HEK293 (cell line): ENCODE measurements at regions not wholly inside any gene's neighbourhood (a gene's known extent, or its start where the extent isn't known, plus 50 kb on each side); places are given as distances from the start of the nearest gene placed in this dataset.

Source experiments
- CTCF ChIA-PET: fragments of 350-600 bp; formaldehyde crosslinking; extraction: SDS; loops from one replicate; lab custom pipeline; 2021; ENCODE audit warnings: antibody characterized with exemption; lab: Yijun Ruan, JAX
- POLR2A ChIA-PET: fragments of 300-600 bp; formaldehyde crosslinking; extraction: SDS; loops from one replicate; lab custom pipeline; 2020; ENCODE audit warnings: antibody characterized with exemption, inconsistent platforms; lab: Yijun Ruan, JAX
- H3K27ac ChIP-seq: fragments of 200-500 bp; sonication (Bioruptor generic); 2 replicates; pipeline ENCODE4 v1.5.1; 2014; ENCODE audit warnings: low read depth, low read length, control low read depth, inconsistent platforms; ENCODE audit errors: extremely low read depth
- H3K36me3 ChIP-seq, 2 experiments: fragments of 200-500 bp in 1 of 2; sonication (Bioruptor generic) in 1 of 2; 1 replicate in 1 of 2; 2 replicates in 1 of 2; pipeline ENCODE4 v1.5.1; 2014 to 2017; ENCODE audit warnings: inconsistent platforms in 2 of 2, low read length in 2 of 2; ENCODE audit not compliant: control insufficient read depth in 2 of 2, insufficient read depth in 1 of 2
- H3K4me1 ChIP-seq: fragments of 200-500 bp; sonication (Bioruptor generic); 2 replicates; pipeline ENCODE4 v1.5.1; 2014; ENCODE audit warnings: mild to moderate bottlenecking, low read length, inconsistent platforms; ENCODE audit not compliant: control insufficient read depth, insufficient read depth
- H3K4me3 ChIP-seq: 2 replicates; pipeline ENCODE4 v1.5.1; 2011; ENCODE audit warnings: low read depth, mild to moderate bottlenecking, control low read depth, low read length, moderate library complexity
- H3K9me3 ChIP-seq: fragments of 200-500 bp; sonication (Bioruptor generic); 2 replicates; pipeline ENCODE4 v1.5.1; 2014; ENCODE audit warnings: low read depth, low read length, inconsistent platforms; ENCODE audit not compliant: control insufficient read depth, insufficient read depth
- BCL6B ChIP-seq: fragments of 450-650 bp; formaldehyde crosslinking; IDR thresholded peaks from 2 replicates; pipeline ENCODE4 v1.5.1; 2017; ENCODE audit warnings: missing biosample characterization, missing genetic modification characterization
- CTCF ChIP-seq: fragments of 450-650 bp; formaldehyde crosslinking; IDR thresholded peaks from 2 replicates; pipeline ENCODE4 v1.5.1; 2016; ENCODE audit warnings: missing biosample characterization, missing genetic modification characterization
- GLI2 ChIP-seq: fragments of 450-650 bp; formaldehyde crosslinking; IDR thresholded peaks from 2 replicates; pipeline ENCODE4; 2017; ENCODE audit warnings: missing biosample characterization, missing genetic modification characterization, low read depth, borderline replicate concordance
- IKZF3 ChIP-seq: fragments of 450-650 bp; IDR thresholded peaks from 2 replicates; pipeline ENCODE4 v1.5.0; 2018; ENCODE audit warnings: missing biosample characterization, mild to moderate bottlenecking, missing genetic modification characterization, moderate library complexity
- KLF17 ChIP-seq: fragments of 450-650 bp; formaldehyde crosslinking; IDR thresholded peaks from 2 replicates; pipeline ENCODE4 v1.5.1; 2016; ENCODE audit warnings: missing biosample characterization, missing genetic modification characterization
- KLF8 ChIP-seq: fragments of 450-650 bp; formaldehyde crosslinking; IDR thresholded peaks from 2 replicates; pipeline ENCODE4 v1.5.1; 2016; ENCODE audit warnings: missing biosample characterization, missing genetic modification characterization
- PBX3 ChIP-seq: sonication (generic); formaldehyde crosslinking; IDR thresholded peaks from 2 replicates; pipeline ENCODE4 v1.8.1; 2022; ENCODE audit warnings: mild to moderate bottlenecking, moderate library complexity, missing genetic modification reagents
- REPIN1 ChIP-seq: fragments of 450-650 bp; formaldehyde crosslinking; IDR thresholded peaks from 2 replicates; pipeline ENCODE4 v1.5.1; 2017; ENCODE audit warnings: missing biosample characterization, missing genetic modification characterization, low read depth
- ZBTB17 ChIP-seq: fragments of 450-650 bp; formaldehyde crosslinking; IDR thresholded peaks from 2 replicates; pipeline ENCODE4 v1.5.1; 2016; ENCODE audit warnings: missing biosample characterization, missing genetic modification characterization
- ZFHX2 ChIP-seq: fragments of 450-650 bp; formaldehyde crosslinking; conservative IDR thresholded peaks from 2 replicates; pipeline ENCODE4 v1.5.1; 2016; ENCODE audit warnings: missing biosample characterization, missing genetic modification characterization
- ZFP41 ChIP-seq: fragments of 450-650 bp; formaldehyde crosslinking; IDR thresholded peaks from 2 replicates; pipeline ENCODE4 v1.5.1; 2016; ENCODE audit warnings: missing biosample characterization, missing genetic modification characterization, borderline replicate concordance
- ZNF132 ChIP-seq: fragments of 450-650 bp; formaldehyde crosslinking; IDR thresholded peaks from 2 replicates; pipeline ENCODE4 v1.5.1; 2017; ENCODE audit warnings: missing biosample characterization, missing genetic modification characterization, borderline replicate concordance
- ZNF169 ChIP-seq: fragments of 450-650 bp; formaldehyde crosslinking; IDR thresholded peaks from 2 replicates; pipeline ENCODE4 v1.5.1; 2016; ENCODE audit warnings: missing biosample characterization, missing genetic modification characterization
- ZNF221 ChIP-seq: fragments of 450-650 bp; formaldehyde crosslinking; IDR thresholded peaks from 2 replicates; pipeline ENCODE4 v1.5.1; 2017; ENCODE audit warnings: missing biosample characterization, missing genetic modification characterization, borderline replicate concordance
- ZNF223 ChIP-seq: fragments of 450-650 bp; formaldehyde crosslinking; IDR thresholded peaks from 2 replicates; pipeline ENCODE4 v1.5.1; 2016; ENCODE audit warnings: missing biosample characterization, missing genetic modification characterization
- ZNF292 ChIP-seq: fragments of 450-650 bp; formaldehyde crosslinking; IDR thresholded peaks from 2 replicates; pipeline ENCODE4 v1.5.1; 2016; ENCODE audit warnings: low read depth, missing biosample characterization, missing genetic modification characterization, borderline replicate concordance
- ZNF366 ChIP-seq: fragments of 450-650 bp; formaldehyde crosslinking; conservative IDR thresholded peaks from 2 replicates; pipeline ENCODE4 v1.5.1; 2016; ENCODE audit warnings: missing biosample characterization, missing genetic modification characterization
- ZNF394 ChIP-seq: fragments of 450-650 bp; formaldehyde crosslinking; IDR thresholded peaks from 2 replicates; pipeline ENCODE4 v1.5.1; 2016; ENCODE audit warnings: missing biosample characterization, missing genetic modification characterization, mild to moderate bottlenecking, moderate library complexity, borderline replicate concordance
- ZNF501 ChIP-seq: fragments of 450-650 bp; formaldehyde crosslinking; IDR thresholded peaks from 2 replicates; pipeline ENCODE4 v1.5.1; 2016; ENCODE audit warnings: missing biosample characterization, missing genetic modification characterization
- ZNF571 ChIP-seq: fragments of 450-650 bp; formaldehyde crosslinking; IDR thresholded peaks from 2 replicates; pipeline ENCODE4 v1.5.0; 2017; ENCODE audit warnings: missing biosample characterization, missing genetic modification characterization
- ZNF624 ChIP-seq: fragments of 450-650 bp; formaldehyde crosslinking; IDR thresholded peaks from 2 replicates; pipeline ENCODE4 v1.5.1; 2017; ENCODE audit warnings: missing biosample characterization, missing genetic modification characterization
- ZNF645 ChIP-seq: fragments of 450-650 bp; formaldehyde crosslinking; IDR thresholded peaks from 2 replicates; pipeline ENCODE4; 2016; ENCODE audit warnings: missing biosample characterization, missing genetic modification characterization
- ZNF768 ChIP-seq: fragments of 450-650 bp; formaldehyde crosslinking; IDR thresholded peaks from 2 replicates; pipeline ENCODE4 v1.5.1; 2018; ENCODE audit warnings: missing biosample characterization, mild to moderate bottlenecking, missing genetic modification characterization
- ZNF785 ChIP-seq: fragments of 450-650 bp; formaldehyde crosslinking; IDR thresholded peaks from 2 replicates; pipeline ENCODE4 v1.5.1; 2016; ENCODE audit warnings: missing biosample characterization, missing genetic modification characterization
- ZSCAN16 ChIP-seq: fragments of 450-650 bp; formaldehyde crosslinking; IDR thresholded peaks from 2 replicates; pipeline ENCODE4 v1.5.1; 2016; ENCODE audit warnings: missing biosample characterization, missing genetic modification characterization
- TF ChIP-seq, protein P1 (sequence below): fragments of 450-650 bp; formaldehyde crosslinking; IDR thresholded peaks from 2 replicates; pipeline ENCODE4 v1.5.1; 2016; ENCODE audit warnings: missing biosample characterization, missing genetic modification characterization

DNA sequence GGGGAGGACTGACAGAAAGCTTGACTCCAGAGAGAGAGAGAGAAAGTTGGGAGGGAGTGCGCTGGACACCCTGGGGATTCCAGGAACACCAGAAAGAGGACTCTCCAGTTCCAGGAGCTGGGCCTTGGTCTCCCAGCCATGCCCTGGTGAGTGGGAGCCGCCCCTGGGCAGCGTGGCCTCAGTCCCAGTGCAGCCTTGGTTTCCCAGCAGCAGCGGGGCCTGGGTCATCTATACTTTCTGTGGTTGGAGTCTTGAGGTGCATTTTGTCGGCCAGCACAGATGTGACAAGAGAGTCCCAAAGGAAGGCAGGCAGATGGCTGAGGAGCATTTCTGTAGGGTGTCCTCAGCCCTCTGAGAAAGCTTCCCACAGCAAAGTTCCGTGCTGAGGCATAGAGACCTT is 334.7 kb upstream of the ZNF32 start (continued):
- no peak for TF ChIP-seq ZNF366 (tag by site-specific recombination)
- no peak for TF ChIP-seq ZNF645 (tag by site-specific recombination)
- no peak for TF ChIP-seq ZNF394 (tag by site-specific recombination)
- no peak for TF ChIP-seq ZBTB17
- no peak for TF ChIP-seq ZNF223
- no peak for TF ChIP-seq ZSCAN16 (tag by site-specific recombination)
- TF ChIP-seq ZNF571 (tag by site-specific recombination), result no peak
- TF ChIP-seq PBX3 (CRISPR knock-in tag), result no peak

- Histone ChIP-seq H3K9me3 (no peaks in the 10 kb centered on the region), H3K27ac (no peak overlapping the region), H3K4me3 (no peak overlapping the region), H3K4me1 (no peaks in the 10 kb centered on the region), H3K36me3 (no peaks in the 10 kb centered on the region)
- POLR2A ChIA-PET, result no interaction called here
- TF ChIP-seq ZNF785 (tag by site-specific recombination) (no peak), ZFP41 (no peak), KLF17 (tag by site-specific recombination) (no peak), ZNF768 (tag by site-specific recombination) (no peak), REPIN1 (tag by site-specific recombination) (no peak), ZNF169 (tag by site-specific recombination) (no peak), BCL6B (tag by site-specific recombination) (no peak), ZNF132 (tag by site-specific recombination) (no peak), ZNF624 (tag by site-specific recombination) (no peak), GLI2 (tag by site-specific recombination) (no peak), IKZF3 (no peak), KLF8 (tag by site-specific recombination) (no peak), ZNF221 (no peak), CTCF (no peak), ZNF292 (tag by site-specific recombination) (no peak), ZFHX2 (tag by site-specific recombination) (no peak), ZNF501 (no peak), ZSCAN16 (tag by site-specific recombination) (no peak)
- TF ChIP-seq, protein P1, sequence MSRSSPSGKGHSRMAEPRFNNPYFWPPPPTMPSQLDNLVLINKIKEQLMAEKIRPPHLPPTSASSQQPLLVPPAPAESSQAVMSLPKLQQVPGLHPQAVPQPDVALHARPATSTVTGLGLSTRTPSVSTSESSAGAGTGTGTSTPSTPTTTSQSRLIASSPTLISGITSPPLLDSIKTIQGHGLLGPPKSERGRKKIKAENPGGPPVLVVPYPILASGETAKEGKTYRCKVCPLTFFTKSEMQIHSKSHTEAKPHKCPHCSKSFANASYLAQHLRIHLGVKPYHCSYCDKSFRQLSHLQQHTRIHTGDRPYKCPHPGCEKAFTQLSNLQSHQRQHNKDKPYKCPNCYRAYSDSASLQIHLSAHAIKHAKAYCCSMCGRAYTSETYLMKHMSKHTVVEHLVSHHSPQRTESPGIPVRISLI (tag by site-specific recombination), result no peak
- CTCF ChIA-PET, result no interaction called here
These were observed 333.6 kb upstream of the ZNF32 start for GRCh38 chr10:43982250-43982649.
